ENCODE measurements at regions not wholly inside any gene's neighbourhood (a gene's known extent, or its start where the extent isn't known, plus 50 kb on each side); places are given as distances from the start of the nearest gene placed in this dataset.

- no peak for DNase-seq (ENCODE audit: low spot score in 2 of 2)
- intact Hi-C loops (cut with DNase I): no loop called here
- Histone ChIP-seq H3K27me3 (no peaks in the 10 kb centered on the region), H3K9me3 (no peaks in the 10 kb centered on the region), H3K36me3 (no peaks in the 10 kb centered on the region), H3K27ac (no peak overlapping the region), H3K4me1 (peaks cover 0 to 18% of the 10 kb centered on the region in 2 donors), H3K4me3 (no peak overlapping the region)
- TF ChIP-seq, protein P1, sequence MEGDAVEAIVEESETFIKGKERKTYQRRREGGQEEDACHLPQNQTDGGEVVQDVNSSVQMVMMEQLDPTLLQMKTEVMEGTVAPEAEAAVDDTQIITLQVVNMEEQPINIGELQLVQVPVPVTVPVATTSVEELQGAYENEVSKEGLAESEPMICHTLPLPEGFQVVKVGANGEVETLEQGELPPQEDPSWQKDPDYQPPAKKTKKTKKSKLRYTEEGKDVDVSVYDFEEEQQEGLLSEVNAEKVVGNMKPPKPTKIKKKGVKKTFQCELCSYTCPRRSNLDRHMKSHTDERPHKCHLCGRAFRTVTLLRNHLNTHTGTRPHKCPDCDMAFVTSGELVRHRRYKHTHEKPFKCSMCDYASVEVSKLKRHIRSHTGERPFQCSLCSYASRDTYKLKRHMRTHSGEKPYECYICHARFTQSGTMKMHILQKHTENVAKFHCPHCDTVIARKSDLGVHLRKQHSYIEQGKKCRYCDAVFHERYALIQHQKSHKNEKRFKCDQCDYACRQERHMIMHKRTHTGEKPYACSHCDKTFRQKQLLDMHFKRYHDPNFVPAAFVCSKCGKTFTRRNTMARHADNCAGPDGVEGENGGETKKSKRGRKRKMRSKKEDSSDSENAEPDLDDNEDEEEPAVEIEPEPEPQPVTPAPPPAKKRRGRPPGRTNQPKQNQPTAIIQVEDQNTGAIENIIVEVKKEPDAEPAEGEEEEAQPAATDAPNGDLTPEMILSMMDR (IDR thresholded peaks at IDR 0.05): no peak
Measured at GRCh38 chr4:173765751-173766150, 235.7 kb upstream of the HAND2 start.

DNA sequence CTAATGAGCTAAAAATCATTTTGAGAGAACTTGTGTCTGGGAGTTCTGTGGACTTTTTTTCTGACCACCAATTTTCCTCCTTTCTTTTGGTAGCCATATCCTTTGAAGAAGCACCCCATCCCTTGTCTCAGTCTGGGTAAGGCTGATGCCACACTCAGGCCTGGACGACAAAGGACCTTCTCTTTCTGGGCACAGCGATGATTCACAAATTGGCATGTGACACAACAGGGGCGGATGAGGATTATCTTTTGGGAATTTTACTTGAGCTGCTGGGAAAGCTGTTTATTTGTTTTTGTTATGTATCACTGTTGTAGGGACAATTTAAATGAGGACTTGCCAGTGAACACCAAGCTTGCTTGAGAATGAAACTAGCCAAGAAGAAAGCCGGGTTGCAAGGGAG lies 233.4 kb upstream of the HAND2 start:
- no peaks in the 10 kb centered on the region for H3K27me3 ChIP-seq
- no peaks in the 10 kb centered on the region for H3K9me3 ChIP-seq
- no peaks in the 10 kb centered on the region for H3K36me3 ChIP-seq
- DNase-seq (ENCODE audit: low spot score in 2 of 2): no peak
- peak overlapping the region in 1 of 2 donors; percentile 20 for H3K27ac ChIP-seq
- intact Hi-C loops (cut with DNase I): no loop called here
- TF ChIP-seq, protein P1 (IDR thresholded peaks at IDR 0.05): no peak
- peaks cover 0 to 23% of the 10 kb centered on the region in 2 donors for H3K4me1 ChIP-seq
- H3K4me3 ChIP-seq: no peak overlapping the region

DNA sequence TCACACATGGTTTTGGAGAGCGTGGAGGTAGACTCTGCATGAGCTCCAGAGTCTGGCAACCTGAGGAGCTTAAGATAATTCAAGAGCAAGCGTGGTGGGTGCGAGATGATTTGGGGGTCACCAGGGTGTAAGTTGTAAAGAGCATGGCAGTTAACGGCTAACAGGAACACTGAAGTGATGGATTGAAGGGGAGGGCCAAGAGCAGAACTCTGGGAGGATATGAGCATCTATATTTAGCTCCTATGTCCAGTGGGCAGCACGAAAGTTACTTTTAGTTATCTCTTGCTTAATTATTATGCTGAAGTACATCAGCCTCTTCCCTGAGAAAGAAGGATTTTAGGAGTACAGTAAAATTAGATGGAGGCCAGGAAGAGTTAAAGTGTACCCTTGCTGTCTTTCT lies 231.9 kb upstream of the HAND2 start:
- DNase-seq (ENCODE audit: low spot score in 2 of 2): no peak
- H3K4me1 ChIP-seq: peaks cover 0 to 26% of the 10 kb centered on the region in 2 donors
- no peaks in the 10 kb centered on the region for H3K27me3 ChIP-seq
- H3K36me3 ChIP-seq: no peaks in the 10 kb centered on the region
- TF ChIP-seq, protein P1 (IDR thresholded peaks at IDR 0.05): no peak
- H3K9me3 ChIP-seq: no peaks in the 10 kb centered on the region
- intact Hi-C loops (cut with DNase I): no loop called here
- peak overlapping the region in 1 of 2 donors; percentile 20 for H3K27ac ChIP-seq
- no peak overlapping the region for H3K4me3 ChIP-seq

- Histone ChIP-seq H3K9me3 (no peaks in the 10 kb centered on the region), H3K4me3 (no peak overlapping the region), H3K4me1 (peaks cover 0 to 26% of the 10 kb centered on the region in 2 donors), H3K36me3 (no peaks in the 10 kb centered on the region), H3K27me3 (no peaks in the 10 kb centered on the region), H3K27ac (peak overlapping the region in 1 of 2 donors; percentile 41)
- DNase-seq (ENCODE audit: low spot score in 2 of 2): no peak
- TF ChIP-seq, protein P1 (IDR thresholded peaks at IDR 0.05): no peak
- intact Hi-C loops (cut with DNase I): no loop called here
Measured at GRCh38 chr4:173761236-173761635, 231.2 kb upstream of the HAND2 start.

DNA sequence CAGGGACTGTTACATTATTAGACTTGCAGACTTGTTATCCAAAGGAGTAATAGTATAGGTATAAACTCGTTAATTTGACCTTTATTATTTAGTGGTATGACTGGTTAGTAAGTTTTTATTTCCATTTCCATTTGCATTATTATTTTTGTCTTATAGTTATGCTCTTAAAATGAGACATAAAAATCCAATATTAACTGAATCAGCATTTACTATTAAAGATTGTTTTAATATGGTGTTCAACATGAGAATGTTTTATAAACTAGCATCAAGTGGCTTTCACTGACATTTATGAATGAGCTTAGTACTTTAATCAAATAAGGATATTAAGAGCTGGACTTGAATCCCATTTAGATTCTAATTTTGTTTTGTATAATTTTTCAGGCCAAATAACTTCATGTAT lies 228.1 kb upstream of the HAND2 start:
- intact Hi-C loops (cut with DNase I): loop anchor here (10.0 kb wide), 1 partner anchor 167 kb away; no protein-coding TSS in a partner anchor
- Histone ChIP-seq H3K9me3 (no peaks in the 10 kb centered on the region), H3K36me3 (no peaks in the 10 kb centered on the region), H3K4me1 (peaks cover 0 to 22% of the 10 kb centered on the region in 2 donors), H3K27ac (no peak overlapping the region), H3K27me3 (no peaks in the 10 kb centered on the region), H3K4me3 (no peak overlapping the region)
- DNase-seq (ENCODE audit: low spot score in 2 of 2): no peak
- TF ChIP-seq, protein P1 (IDR thresholded peaks at IDR 0.05): no peak

GRCh38 chr4:173753408-173753807 lies 223.4 kb upstream of the HAND2 start:
- TF ChIP-seq, protein P1 (IDR thresholded peaks at IDR 0.05): no peak
- no peaks in the 10 kb centered on the region for H3K36me3 ChIP-seq
- intact Hi-C loops (cut with DNase I): loop anchor here (10.0 kb wide), 1 partner anchor 171 kb away; no protein-coding TSS in a partner anchor
- H3K27me3 ChIP-seq: no peaks in the 10 kb centered on the region
- DNase-seq (ENCODE audit: low spot score in 2 of 2): no peak
- no peak overlapping the region for H3K27ac ChIP-seq
- H3K4me3 ChIP-seq: no peak overlapping the region
- H3K4me1 ChIP-seq: peaks cover 0 to 3% of the 10 kb centered on the region in 2 donors
- H3K9me3 ChIP-seq: no peaks in the 10 kb centered on the region
